SH-SY5Y (cell line): ENCODE measurements at regions not wholly inside any gene's neighbourhood (a gene's known extent, or its start where the extent isn't known, plus 50 kb on each side); places are given as distances from the start of the nearest gene placed in this dataset.

ENCODE experiments used
- GATA2 ChIP-seq: IDR thresholded peaks from 2 replicates; pipeline ENCODE4 v1.6.1; 2011; ENCODE audit warnings: mild to moderate bottlenecking, low read depth, low read length
- GATA3 ChIP-seq: IDR thresholded peaks from 2 replicates; pipeline ENCODE4 v1.6.1; 2011; ENCODE audit warnings: low read depth, mild to moderate bottlenecking, low read length, moderate library complexity

- TF ChIP-seq GATA3: no peak
- no peak for TF ChIP-seq GATA2
These were observed 119.2 kb downstream of the KLF5 start for GRCh38 chr13:73177916-73178565.
